SIG-M5 (cell line): ENCODE measurements at regions not wholly inside any gene's neighbourhood (a gene's known extent, or its start where the extent isn't known, plus 50 kb on each side); places are given as distances from the start of the nearest gene placed in this dataset.

Source experiments
- DNase-seq: peaks from one replicate; lab custom pipeline; 2025; lab: John Stamatoyannopoulos, UW

DNA sequence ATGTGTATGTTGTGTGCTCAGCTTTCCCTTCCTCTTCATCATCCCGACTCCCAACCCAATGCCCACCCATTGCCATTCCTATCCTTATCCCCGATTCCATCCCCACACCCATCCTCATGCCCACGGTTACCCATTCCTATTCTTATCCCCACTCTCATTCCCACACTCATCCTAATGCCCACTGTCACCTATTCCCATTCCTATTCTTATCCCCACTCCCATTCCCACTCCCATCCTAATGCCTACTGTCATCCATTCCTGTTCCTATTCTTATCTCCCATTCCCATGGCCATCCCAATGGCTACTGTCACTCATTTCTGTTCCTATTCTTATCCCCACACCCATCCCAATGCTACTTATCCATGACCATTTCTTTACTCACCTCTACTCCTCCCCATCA, 254.1 kb downstream of the DHX35 start:
- no peak for DNase-seq

DNA sequence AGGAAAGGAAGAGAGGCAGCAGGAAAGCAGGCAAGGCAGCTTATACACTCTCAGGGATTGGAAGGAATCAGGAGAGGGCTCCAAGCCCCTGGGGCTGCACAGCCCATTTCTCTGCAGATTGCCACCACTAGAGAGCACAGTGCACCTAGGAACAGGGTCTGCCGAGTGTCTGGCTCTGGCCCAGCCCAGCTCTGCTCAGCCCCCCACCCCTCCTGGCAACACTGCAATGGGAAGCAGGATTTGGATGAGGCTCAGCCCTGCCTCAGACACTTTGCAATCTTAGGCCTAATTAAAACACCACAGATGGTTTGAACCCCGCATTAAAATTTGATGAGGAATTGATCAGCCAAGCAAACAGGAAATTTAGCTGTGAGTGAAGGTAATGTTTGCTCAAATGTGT, 252.7 kb downstream of the DHX35 start:
- no peak for DNase-seq

DNA sequence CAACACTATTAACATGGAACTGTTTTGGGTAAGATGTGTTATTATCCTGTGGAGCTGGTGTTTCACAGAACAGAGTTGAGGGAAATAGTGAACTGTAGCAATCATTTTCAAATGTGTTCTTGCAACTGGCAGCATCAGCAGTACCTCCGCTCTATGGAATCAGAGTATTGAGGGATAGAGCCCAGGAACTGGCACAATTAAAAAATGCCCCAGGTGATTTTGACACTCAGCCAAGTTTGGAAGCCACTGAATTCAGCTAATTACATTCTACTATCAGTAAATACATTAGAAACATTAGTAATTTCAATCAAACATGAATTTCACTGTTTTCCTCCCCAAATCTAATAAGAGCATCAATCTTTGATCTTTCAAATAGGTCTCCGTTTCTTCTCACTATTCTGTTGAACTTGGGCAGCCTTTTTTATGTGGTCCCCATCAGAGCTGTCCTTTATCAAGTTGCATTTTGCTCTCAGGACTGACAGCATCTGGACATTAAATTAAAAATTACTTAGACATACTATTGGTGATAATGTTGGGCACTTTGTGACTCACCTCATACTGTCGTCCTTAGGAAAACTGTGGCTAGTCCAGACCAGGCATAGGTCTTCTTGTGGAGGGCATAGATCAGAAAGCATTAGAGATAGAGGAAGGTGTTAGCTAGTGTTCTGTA, 251.5 kb downstream of the DHX35 start:
- no peak for DNase-seq

DNA sequence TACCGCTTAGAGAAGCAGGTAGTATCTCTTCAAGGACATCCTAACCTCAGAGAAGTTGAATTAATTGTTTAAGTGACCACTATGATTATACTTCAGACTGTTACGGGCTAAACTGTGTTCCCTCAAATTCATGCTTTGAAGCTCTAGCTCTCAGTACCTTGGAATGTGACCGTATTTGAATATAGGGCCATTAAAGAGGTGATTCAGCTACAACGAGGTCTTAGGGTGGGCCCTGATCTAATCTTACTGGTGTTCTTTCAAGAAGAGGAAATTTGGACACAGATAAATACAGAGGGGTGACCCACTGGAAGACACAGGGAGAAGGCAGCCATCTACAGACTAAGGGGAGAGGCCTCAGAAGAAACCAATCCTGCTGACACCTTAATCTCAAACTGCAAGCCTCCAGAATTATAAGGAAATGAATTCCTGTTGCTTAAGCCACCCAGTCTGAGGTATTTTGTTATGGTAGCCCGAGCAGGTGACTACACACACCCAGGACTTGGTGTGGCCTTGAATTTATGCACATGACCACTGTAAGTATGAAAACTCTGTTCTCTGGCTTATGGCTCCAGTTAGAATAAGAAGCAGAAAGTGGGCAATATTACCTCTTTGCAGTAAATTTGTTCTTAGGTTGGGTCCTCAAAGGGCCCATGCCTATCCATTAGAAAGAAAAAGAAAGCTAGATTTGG, 249.1 kb downstream of the DHX35 start:
- DNase-seq, result no peak

DNA sequence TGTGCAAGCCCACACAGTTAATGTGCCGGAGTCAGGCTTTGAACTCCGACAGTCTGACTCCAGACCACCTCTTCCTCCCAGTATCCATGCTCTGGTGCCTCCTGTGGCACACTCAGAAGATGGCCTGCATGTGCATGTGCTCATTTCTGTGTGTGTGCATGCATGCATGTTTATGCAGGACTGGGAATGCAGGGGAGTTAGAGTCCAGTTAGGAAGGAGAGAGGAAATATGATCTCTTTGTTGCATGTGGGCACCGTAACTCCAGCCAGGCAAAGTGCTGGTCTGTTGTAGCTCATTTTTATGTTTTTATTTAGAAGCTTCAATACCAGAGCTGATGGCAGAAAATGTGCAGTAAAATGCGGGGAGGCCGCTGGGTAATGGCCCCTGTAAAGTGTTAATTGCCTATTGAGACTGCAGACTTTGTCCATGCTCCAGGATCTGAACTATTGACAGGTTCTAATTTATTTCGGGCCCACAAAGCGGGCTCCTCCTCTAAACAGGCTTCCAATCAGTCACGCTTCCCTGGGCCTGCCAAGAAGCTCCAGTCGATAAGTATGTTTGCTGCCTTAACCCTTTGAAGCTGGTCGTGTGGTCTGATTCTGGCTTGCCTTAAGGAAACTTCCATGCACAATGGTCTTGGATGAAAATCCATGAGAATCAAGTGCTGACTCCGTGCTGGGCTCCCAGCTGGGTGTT, 248.3 kb downstream of the DHX35 start:
- no peak for DNase-seq

DNA sequence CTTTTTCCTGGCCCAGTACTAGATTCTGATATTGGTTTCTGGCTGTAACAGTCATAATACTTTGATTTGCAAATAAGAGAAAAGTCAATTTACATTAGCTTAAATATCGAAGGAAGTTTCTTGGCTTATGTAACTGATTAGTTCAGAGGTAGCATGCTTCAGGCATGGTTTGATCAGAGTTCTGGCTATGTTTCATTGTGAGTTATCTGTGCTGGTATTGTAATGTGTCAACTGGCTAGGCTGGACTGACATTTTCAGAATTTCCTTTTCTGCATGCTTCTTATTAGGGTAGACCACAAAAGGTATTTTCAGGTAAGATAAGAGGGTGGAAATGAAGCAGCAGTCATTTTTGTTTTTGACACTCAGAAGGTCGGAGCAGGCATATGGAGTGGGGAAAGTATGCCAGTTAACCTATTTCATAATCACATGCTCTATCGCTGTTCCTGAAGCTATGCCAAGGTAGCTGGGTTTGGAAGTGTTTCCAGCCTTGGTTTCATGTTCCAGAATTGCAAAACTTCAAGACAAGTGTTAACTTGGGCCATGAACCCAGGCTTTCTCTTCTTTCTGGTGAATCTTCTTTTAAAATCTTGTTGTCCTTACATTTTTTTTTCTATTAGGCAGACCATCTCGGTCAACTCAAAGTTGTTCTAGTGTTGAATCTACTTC, 244.9 kb downstream of the DHX35 start:
- no peak for DNase-seq

DNA sequence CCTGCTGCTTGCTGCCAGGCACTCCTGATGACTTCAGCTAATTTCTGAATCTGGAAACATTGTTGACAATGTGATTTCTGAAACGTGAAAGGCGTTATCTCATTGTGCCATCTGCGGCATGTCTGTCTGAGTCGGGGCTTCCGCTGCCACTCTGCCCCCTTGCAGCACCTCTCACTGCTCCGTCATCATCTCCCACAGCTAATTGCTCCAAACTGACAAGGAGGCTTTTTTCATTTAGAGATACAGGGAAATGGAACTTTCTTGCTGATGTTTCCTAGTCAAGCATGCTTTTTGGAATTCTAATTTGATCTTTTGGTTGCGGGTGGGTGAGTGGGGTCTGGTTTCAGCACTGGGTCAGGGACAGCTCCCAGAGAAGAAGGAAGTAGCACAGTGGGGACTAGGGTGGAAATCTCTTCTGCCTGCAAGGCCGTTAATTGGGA, 233.5 kb downstream of the DHX35 start:
- no peak for DNase-seq

DNA sequence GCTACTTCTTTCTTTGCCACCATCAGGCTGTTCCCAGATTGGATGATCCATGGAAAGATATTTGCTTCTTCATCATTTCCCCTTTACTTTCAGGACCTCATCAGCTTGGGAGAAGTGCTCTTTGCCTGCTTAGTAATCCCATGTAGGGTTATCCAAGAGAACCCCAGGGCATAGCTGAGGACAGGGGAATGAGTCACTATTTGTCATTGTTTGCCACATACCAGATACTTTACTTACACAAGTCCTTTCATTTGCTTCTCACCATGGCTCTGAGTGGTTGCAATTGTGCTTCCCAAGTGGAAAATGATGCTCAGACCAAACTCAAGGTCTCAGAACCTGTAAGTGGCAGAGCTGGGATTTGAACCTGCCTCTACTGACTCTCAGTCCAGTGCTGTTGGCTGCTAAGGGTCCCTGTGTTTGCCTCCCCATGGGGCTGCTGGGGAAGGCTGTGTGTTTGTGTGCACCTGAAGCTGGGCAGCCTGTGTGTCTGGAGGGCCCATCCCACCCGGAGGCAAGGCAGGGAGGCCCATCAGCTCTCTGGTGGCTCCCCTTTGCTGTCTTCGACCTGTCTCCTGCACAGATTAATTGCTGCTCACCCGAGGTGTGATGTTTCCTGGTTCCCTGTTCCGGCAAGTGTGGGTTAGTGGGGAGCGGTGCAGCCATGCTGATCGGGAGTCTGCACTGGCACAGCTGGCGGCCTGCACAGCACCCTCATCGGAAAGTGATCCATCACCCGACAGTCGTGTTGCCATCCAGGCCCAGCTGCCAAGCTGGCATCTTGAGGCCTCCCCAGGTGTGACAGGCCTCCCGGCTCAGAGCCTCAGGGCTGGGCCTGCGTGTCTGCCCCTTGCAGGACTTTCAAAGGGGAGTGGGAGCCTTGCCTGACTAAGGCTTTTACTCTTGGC, 228.8 kb downstream of the DHX35 start:
- no peak for DNase-seq

DNA sequence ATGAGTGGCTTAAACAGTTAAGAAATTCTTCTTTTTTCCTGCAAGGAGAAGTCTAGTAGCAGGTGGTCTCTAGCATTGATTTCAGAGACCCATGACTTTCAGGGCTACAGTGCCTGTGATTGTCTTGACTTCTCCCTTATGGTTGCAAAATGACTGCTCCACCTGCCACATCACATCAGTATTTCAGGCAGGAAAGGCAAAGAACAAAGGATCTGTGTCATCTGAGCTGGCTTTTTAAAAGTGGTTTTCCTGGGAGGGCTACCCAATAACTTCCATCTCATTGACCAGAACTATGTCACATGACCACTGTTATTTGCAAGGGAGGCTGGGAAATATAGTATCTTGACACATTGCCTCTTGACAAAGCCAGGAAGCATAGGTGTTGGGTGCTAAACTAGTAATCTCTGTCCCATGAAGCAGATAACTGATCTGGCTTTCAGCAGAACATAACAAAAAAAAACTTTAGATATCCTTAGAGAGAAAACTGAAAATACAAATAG, 226.2 kb downstream of the DHX35 start:
- DNase-seq, result no peak

DNA sequence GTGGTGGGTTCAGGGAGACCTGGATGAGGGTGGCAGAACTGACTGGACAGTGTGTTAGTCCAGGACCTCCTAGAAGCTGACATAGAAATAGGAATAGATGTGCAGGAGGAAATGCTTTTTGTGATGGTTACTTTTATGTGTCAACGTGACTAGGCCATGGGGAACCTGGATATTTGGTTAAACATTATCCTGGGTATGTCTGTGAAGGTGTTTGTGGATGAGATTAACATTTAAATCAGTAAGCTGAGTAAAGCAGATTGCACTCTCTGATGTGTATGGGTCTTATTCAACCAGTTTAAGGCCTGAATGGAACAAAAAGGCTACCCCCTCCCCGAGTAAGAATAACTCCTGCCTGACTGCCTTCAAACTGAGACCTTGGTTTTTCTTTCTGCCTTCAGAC, 219.3 kb downstream of the DHX35 start:
- DNase-seq, result no peak

DNA sequence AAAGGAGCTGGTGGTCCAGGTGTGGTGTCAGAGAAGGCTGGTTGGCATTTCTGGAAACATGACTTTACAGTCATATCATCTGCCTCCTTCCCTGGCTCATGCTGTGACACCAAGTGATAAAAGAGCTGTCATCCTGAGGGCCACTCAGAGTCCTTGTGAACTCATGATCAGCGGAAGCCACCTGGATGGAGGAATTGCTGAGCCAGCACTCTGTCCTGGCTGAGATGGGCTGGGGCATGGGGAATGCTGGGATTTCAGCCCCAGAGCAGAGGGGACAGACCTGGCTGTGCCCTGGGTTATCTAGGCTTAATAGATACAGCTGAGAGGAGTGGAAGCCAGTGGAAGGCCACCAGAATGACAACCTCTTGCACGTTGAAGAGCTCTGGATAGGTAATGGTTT, 214.3 kb downstream of the DHX35 start:
- no peak for DNase-seq

DNA sequence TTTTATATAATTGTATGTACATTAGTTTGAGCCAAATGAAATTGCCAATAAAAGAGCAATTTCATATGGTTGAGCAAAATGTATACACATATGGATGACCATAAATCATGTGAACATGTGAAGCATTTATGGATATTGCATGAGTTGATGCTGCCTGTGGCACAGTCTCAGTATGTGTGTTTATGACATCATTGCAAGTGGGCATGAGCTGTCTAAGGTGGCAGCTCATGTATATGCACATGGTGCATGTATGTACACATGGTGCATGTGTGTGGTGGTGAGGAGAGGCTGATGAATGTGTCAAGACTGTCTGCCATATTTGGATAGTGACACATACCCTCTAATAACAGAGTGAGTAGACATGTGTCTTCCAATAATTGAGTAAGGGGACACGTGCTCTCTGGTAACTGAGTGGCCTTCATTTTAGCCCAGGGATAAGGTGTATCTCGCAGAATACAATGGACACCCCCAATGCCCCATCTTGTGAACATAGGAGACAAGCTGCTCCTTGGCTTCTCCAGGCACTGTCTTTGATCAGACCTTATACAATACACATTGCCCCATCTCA, 208.8 kb downstream of the DHX35 start:
- DNase-seq, result no peak

DNA sequence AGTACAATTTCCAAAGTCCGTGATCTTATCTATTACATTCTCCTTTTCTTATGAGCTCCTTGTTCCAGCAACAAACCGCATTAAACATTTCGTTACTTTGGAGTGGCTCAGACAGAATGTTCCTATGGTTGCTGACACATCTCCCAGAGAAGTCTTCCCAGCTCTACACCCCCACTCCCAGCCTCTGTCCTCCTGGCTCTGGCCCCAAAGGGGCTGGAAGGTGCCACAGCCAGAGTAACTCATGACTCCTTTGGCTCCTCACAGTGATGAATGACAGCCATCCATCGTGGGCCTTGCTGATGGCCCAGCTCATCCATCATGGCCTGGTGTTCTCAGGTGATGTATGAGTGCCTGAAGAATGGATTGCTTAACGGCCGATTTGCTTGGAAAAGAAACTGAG, 203.0 kb downstream of the DHX35 start:
- no peak for DNase-seq

DNA sequence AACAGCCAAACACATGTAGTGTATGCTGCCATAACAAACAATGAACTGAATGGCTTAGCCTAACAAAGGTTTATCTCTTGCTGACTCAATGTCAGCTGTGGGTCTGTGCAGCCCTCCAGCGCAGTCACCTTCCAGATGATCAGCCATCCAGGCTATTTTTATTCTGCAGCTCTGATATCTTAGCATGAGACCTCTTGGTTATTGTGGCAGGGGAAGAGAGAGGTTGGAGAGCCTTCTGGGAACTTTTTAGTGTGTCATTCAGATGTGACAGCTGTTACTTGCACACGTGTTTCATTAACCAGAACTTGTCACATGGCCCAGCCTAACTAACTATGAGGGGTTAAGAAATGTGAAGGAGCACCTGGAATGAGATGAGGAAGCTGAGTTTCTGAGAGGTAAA, 202.5 kb downstream of the DHX35 start:
- no peak for DNase-seq

DNA sequence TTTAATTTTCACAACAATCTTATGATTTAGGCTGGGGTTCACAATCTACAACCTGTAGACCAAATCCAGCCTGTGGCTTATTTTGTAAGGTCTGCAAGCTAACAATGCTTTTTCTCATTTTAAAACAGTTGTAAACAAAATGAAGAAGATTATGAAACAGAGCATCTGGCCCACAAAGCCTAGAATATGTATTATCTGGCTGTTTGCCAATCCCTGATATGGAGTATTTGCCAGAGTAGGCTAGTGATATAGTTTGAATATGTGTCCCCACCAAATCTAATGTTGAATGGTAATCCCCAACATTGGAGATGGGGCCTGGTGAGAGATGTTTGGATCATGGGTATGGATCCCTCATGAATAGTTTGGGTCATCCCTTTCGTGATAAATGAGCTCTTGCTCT, 201.8 kb downstream of the DHX35 start:
- DNase-seq, result no peak

DNA sequence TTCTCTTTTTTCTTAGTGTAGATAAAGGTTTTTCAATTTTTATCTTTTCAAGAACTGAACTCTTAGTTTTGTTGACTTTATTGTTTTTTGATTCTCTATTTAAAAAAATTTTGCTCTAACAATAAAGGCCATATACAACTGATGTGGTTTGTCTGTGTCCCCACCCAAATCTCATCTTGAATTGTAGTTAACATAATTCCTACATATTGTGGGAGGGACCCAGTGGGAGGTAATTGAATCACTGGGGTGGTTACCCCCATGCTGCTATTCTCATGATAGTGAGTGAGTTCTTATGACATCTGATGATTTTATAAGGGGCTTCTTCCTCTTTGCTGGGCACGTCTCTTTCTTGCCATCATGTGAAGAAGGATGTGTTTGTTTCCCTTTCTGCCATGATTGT, 199.8 kb downstream of the DHX35 start:
- no peak for DNase-seq

DNA sequence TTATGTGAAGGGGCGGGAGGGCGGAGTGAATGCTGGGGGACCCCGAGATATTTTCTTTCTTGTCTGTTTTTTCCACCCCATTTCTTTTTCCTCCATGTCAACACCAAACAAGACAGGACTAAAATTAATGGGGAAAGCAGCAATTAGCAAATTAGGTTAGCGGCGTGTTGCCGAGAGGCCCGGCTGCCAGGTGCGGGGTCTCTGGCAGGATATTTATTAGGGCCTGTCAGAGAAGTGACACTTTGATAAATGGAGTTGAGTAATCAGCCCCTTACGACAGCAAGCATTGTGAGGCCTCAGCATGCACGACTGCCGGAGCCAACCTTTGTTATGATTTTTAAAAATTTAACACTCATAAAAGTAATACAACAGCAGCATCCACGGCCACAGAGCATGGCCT, 193.8 kb downstream of the DHX35 start:
- no peak for DNase-seq

DNA sequence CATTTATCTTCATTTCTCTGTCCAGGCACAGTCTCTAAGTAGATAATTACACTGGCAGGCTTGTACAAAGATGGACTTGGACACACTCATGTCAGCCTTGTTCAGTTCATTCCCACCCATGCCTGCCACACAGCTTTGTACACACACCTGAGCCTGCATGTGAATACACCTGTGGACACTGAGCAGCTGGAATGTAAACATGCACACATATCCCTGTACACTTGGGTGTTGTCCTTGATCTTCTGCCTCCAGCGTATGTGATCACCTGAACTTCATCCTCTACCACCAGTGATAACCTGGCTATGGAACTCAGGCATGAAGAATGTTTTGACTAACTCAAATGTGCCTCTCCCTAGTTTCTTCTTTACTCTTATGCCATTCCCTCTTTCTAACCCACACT, 190.6 kb downstream of the DHX35 start:
- no peak for DNase-seq

DNA sequence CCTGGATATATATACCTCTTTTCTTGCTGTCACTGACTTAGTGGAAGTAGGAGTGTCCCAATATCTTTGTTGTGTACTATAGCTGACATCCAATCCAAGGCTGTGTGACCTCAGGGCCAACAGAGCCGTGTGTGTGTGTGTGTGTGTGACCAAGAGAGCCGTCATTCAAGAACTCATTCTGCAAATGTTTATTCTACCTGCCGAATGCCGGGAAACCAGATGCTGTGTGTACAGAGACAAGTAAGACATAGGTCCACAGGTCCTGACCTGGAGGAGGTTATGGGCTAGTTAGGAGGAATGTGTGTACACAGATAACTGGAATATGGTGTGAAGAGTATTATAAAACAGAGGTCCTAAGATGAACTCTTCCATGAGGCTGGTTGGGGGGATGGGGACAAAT, 190.0 kb downstream of the DHX35 start:
- DNase-seq, result no peak

DNA sequence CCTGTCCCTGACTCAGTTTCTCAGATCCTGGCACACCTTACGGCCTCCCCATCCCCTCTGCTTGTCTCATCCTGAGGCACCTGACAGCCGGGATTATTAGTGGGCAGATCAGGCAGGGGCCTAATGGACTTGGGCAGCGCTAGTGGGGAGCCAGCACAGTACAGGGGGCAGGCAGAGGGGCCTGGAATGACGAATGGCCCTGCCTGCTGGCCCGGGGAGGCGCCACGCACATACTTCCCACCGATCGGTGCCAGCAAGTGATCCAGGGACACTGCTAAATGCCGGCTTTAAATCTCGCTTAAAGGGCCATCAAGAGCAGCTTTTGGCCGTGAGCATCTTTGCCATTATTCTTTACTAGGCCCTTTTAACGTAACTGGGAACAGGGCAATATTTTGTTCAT, 188.4 kb downstream of the DHX35 start:
- no peak for DNase-seq

DNA sequence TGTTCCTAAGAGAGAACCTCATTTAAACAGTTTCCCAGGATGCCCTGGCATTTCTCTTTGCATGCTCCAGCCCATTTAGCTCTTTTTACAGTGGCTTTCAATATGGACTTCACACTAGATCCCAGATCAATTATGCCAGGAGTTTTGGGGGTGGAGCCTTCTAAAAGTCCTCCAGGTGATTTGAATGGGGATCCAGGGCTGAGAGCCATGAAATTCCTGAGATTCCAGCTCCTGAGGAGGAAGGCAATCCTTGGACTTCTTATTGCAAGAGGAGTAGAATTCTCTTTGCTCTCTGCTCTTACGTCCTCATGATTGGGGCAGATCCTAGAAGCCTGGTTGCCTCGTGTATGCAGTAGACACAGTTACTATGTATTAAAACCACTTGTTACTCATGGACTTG, 184.2 kb downstream of the DHX35 start:
- no peak for DNase-seq
